Neural progenitor cell (in vitro differentiated cells): ENCODE measurements at regions not wholly inside any gene's neighbourhood (a gene's known extent, or its start where the extent isn't known, plus 50 kb on each side); places are given as distances from the start of the nearest gene placed in this dataset.

Experiments used
- EZH2 ChIP-seq: fragments of 200-600 bp; sonication (generic); IDR thresholded peaks from 2 replicates; pipeline ENCODE4 v1.6.1; 2017; ENCODE audit warnings: antibody characterized with exemption, mild to moderate bottlenecking, moderate library complexity
- TF ChIP-seq, protein P1 (sequence below): fragments of 200-600 bp; sonication (generic); IDR thresholded peaks from 2 replicates; pipeline ENCODE4 v1.5.1; 2017; ENCODE audit warnings: antibody characterized with exemption, mild to moderate bottlenecking

DNA sequence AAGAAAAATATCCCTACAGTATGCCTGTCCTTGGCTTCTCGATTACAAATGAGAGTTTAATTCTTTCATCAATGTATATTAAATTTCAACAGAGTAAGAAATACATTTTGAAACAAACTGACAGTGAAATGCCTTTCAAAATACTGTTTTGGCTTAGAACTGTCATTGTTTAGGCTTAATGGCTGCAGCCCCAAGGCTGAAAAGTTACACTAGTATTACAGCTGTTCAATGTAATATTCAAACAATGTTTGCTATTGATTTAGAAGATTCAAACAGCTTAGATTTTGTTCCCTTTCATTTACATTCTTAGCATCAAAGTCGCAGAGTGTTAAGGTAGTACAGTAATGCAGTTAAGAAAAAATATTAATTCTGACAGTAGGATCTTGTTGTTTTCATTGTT is 882.9 kb upstream of the ADGRL2 start:
- TF ChIP-seq, protein P1, sequence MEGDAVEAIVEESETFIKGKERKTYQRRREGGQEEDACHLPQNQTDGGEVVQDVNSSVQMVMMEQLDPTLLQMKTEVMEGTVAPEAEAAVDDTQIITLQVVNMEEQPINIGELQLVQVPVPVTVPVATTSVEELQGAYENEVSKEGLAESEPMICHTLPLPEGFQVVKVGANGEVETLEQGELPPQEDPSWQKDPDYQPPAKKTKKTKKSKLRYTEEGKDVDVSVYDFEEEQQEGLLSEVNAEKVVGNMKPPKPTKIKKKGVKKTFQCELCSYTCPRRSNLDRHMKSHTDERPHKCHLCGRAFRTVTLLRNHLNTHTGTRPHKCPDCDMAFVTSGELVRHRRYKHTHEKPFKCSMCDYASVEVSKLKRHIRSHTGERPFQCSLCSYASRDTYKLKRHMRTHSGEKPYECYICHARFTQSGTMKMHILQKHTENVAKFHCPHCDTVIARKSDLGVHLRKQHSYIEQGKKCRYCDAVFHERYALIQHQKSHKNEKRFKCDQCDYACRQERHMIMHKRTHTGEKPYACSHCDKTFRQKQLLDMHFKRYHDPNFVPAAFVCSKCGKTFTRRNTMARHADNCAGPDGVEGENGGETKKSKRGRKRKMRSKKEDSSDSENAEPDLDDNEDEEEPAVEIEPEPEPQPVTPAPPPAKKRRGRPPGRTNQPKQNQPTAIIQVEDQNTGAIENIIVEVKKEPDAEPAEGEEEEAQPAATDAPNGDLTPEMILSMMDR: no peak
- TF ChIP-seq EZH2: no peak
